Vagina (tissue), 2 donors: ENCODE measurements at regions not wholly inside any gene's neighbourhood (a gene's known extent, or its start where the extent isn't known, plus 50 kb on each side); places are given as distances from the start of the nearest gene placed in this dataset.

Experiments used
- DNase-seq, 2 donors: peaks; one replicate each; pipeline ENCODE4 v3.0.0-alpha.2; 2017; ENCODE audit errors: extremely low spot score in 2 of 2
- H3K27ac ChIP-seq: fragments of 200-600 bp; sonication (generic); one replicate; pipeline ENCODE4 v1.5.1; 2019
- H3K27me3 ChIP-seq: fragments of 200-600 bp; sonication (generic); one replicate; pipeline ENCODE4 v1.5.1; 2019
- H3K36me3 ChIP-seq, 2 donors: fragments of 200-600 bp; sonication (generic); one replicate each; pipeline ENCODE4 v1.5.1; 2017 to 2019
- H3K4me1 ChIP-seq: fragments of 200-600 bp; sonication (generic); one replicate; pipeline ENCODE4 v1.5.1; 2019
- H3K4me3 ChIP-seq, 2 donors: fragments of 200-600 bp; sonication (generic); 1 replicate in 1 of 2; 2 replicates in 1 of 2; pipeline ENCODE4 v1.5.1; 2016 to 2019
- H3K9me3 ChIP-seq: fragments of 200-600 bp; sonication (generic); one replicate; pipeline ENCODE4 v1.5.1; 2019
- POLR2A ChIP-seq, 2 donors: fragments of 450-650 bp; IDR thresholded peaks; one replicate each; pipeline ENCODE4 v1.6.1; 2017; ENCODE audit warnings: antibody characterized with exemption in 2 of 2, mild to moderate bottlenecking in 2 of 2, moderate library complexity in 2 of 2
- POLR2AphosphoS5 ChIP-seq, 2 donors: sonication (generic); formaldehyde crosslinking; IDR thresholded peaks; one replicate each; pipeline ENCODE4 v1.9.0; 2017; ENCODE audit warnings: antibody characterized with exemption in 2 of 2, mild to moderate bottlenecking in 2 of 2, low read depth in 1 of 2; ENCODE audit not compliant: insufficient read depth in 1 of 2
- intact Hi-C: fragments of 100-400 bp; cut with DNase I; formaldehyde crosslinking; loops from one replicate; pipeline ENCODE4 v1.15.1; 2023
- TF ChIP-seq, protein P1 (sequence below), 3 experiments: fragments of 450-650 bp in 2 of 3; fragments of 200-600 bp in 1 of 3; sonication (generic) in 1 of 3; IDR thresholded peaks; one replicate each; pipeline ENCODE4 v1.5.1; 2017 to 2019; ENCODE audit warnings: antibody characterized with exemption in 3 of 3, mild to moderate bottlenecking in 2 of 3, moderate library complexity in 2 of 3

DNA sequence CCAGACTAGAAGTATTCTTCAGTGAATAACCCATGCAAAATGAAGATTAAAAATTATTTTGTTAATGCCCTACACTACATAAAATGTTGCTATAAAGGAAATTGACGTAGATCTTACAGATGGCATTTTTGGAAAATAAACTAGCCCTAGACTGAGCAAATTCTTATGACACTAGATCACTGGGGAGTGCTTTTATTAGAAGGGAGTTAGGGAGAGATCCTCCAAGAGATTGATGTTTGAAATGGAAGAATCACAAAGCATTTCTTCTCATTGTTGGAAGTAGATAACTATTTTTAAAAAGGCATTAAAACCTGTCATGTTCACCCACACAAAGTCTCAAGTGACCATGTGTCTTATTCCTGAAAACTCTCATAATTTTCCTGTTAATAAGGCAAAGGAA is 351.1 kb upstream of the TLE4 start:
- Histone ChIP-seq H3K27ac (no peak overlapping the region), H3K27me3 (no peaks in the 10 kb centered on the region), H3K9me3 (no peaks in the 10 kb centered on the region), H3K4me3 (no peak overlapping the region), H3K36me3 (no peaks in the 10 kb centered on the region), H3K4me1 (no peaks in the 10 kb centered on the region)
- TF ChIP-seq, protein P1, sequence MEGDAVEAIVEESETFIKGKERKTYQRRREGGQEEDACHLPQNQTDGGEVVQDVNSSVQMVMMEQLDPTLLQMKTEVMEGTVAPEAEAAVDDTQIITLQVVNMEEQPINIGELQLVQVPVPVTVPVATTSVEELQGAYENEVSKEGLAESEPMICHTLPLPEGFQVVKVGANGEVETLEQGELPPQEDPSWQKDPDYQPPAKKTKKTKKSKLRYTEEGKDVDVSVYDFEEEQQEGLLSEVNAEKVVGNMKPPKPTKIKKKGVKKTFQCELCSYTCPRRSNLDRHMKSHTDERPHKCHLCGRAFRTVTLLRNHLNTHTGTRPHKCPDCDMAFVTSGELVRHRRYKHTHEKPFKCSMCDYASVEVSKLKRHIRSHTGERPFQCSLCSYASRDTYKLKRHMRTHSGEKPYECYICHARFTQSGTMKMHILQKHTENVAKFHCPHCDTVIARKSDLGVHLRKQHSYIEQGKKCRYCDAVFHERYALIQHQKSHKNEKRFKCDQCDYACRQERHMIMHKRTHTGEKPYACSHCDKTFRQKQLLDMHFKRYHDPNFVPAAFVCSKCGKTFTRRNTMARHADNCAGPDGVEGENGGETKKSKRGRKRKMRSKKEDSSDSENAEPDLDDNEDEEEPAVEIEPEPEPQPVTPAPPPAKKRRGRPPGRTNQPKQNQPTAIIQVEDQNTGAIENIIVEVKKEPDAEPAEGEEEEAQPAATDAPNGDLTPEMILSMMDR (IDR thresholded peaks at IDR 0.05), result no peak
- TF ChIP-seq POLR2A (IDR thresholded peaks at IDR 0.05), result no peak
- no peak for TF ChIP-seq POLR2AphosphoS5 (IDR thresholded peaks at IDR 0.05; ENCODE audit: insufficient read depth in 1 of 2, low read depth in 1 of 2)
- intact Hi-C loops, result no loop called here
- DNase-seq, result no peak

DNA sequence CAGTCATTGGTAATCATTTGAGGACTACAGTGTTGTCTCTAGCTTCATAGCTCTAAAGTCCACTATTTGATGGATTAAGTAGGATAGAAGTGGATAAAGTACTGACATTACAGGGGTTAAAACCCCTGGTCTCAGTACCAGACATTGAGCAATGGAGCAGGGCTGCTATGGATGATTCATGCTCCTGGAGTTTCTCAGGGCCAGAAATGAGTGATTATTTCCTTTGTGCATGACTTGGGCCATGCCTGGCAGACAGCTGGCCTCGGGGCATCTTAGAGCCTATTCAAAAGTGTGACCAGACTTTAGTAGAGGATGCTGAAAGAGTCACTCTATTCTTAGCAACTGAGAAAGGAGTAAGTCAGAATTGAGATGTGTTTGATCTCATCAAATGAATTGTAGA is 350.7 kb upstream of the TLE4 start:
- intact Hi-C loops, result no loop called here
- no peak for DNase-seq
- Histone ChIP-seq H3K9me3 (no peaks in the 10 kb centered on the region), H3K4me3 (no peak overlapping the region), H3K36me3 (no peaks in the 10 kb centered on the region), H3K27me3 (no peaks in the 10 kb centered on the region), H3K4me1 (no peaks in the 10 kb centered on the region), H3K27ac (no peak overlapping the region)
- TF ChIP-seq POLR2A (IDR thresholded peaks at IDR 0.05) (no peak), POLR2AphosphoS5 (IDR thresholded peaks at IDR 0.05; ENCODE audit: insufficient read depth in 1 of 2, low read depth in 1 of 2) (no peak)
- TF ChIP-seq, protein P1 (IDR thresholded peaks at IDR 0.05), result no peak

DNA sequence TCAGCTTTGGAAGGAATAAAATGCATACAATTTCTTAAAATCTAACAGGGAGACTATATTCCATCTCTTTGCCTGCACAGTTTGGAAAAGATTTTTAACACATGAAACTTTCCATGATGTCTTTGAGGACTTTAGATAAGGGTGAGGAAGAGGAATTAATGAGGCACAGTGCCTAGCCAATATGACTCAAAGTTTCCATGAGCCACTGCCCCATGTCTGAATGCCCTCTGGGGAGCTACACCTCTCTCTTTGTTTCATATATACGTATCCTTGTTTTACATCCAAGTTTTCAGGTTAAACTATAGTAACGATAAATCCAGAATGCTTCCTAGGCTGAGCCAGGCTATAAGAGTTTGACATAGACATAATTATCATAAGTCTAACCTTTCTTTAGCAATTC is 349.3 kb upstream of the TLE4 start:
- DNase-seq, result no peak
- no peaks in the 10 kb centered on the region for H3K9me3 ChIP-seq
- H3K36me3 ChIP-seq, result no peaks in the 10 kb centered on the region
- intact Hi-C loops, result no loop called here
- TF ChIP-seq POLR2AphosphoS5 (IDR thresholded peaks at IDR 0.05; ENCODE audit: insufficient read depth in 1 of 2, low read depth in 1 of 2) (no peak), POLR2A (IDR thresholded peaks at IDR 0.05) (no peak)
- TF ChIP-seq, protein P1 (IDR thresholded peaks at IDR 0.05), result no peak
- H3K4me1 ChIP-seq, result no peaks in the 10 kb centered on the region
- H3K4me3 ChIP-seq, result no peak overlapping the region
- no peaks in the 10 kb centered on the region for H3K27me3 ChIP-seq
- H3K27ac ChIP-seq, result no peak overlapping the region

DNA sequence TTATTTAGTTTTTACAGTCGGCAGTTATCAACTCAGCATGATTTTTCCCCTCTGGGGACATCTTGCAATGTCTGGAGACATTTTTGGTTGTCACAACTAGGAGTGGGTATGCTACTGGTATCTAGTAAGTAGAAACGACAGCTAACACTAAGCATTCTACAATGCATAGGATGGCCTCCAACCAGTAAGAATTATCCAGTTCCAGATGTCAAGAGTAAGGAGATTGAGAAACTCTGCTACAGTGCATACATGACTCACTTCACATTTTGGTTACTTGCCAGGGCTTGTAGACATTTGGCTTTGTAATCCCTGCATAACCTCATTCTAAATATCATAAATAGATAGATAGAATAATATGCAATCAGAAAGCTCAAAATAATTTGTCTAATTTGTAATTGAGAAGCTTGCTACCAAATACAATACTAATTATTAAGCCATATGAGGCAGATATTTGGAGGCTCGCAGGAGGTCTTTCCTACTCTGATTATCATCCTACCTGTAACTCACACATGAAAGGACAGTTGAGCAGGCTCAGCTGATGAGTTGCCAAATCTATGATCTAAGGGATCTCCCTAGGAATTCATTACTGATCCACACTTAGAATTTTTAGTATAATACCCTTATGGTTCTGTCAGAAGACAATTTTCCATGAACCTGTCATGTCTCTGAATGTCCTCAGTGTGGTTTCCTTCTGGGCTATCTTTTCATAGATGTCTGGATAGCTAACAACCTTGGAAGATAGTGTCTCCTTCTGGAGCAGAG is 346.9 kb upstream of the TLE4 start:
- no peaks in the 10 kb centered on the region for H3K4me1 ChIP-seq
- H3K27me3 ChIP-seq, result no peaks in the 10 kb centered on the region
- intact Hi-C loops, result no loop called here
- no peak overlapping the region for H3K4me3 ChIP-seq
- no peaks in the 10 kb centered on the region for H3K36me3 ChIP-seq
- TF ChIP-seq, protein P1 (IDR thresholded peaks at IDR 0.05), result no peak
- peak in 1 of 2 donors; percentile 52 for TF ChIP-seq POLR2AphosphoS5 (IDR thresholded peaks at IDR 0.05; ENCODE audit: insufficient read depth in 1 of 2, low read depth in 1 of 2)
- H3K9me3 ChIP-seq, result no peaks in the 10 kb centered on the region
- DNase-seq, result no peak
- H3K27ac ChIP-seq, result no peak overlapping the region

DNA sequence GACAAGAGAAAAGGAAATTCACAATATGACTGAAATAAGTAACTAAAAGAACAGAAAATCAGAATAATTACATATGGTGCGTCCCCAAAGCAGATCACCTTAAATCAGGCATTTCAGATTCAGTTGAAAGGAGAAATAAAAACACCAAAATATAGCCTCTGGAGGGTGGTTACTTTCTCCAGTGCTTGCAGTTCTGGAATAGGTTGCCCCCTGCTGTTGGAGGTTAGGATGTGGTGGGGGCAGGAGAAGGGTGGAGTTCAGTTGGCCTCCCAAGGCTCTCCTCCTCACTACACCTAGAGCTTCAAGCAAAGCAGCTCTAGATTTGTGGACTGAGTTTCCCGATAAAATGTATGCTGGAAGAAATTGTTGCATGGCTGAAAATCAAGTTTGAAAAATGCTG is 338.2 kb upstream of the TLE4 start:
- Histone ChIP-seq H3K4me3 (no peak overlapping the region), H3K9me3 (no peaks in the 10 kb centered on the region), H3K4me1 (no peaks in the 10 kb centered on the region), H3K27ac (no peak overlapping the region), H3K36me3 (no peaks in the 10 kb centered on the region), H3K27me3 (no peaks in the 10 kb centered on the region)
- no peak for DNase-seq
- TF ChIP-seq POLR2A (IDR thresholded peaks at IDR 0.05), result no peak
- TF ChIP-seq POLR2AphosphoS5 (IDR thresholded peaks at IDR 0.05; ENCODE audit: insufficient read depth in 1 of 2, low read depth in 1 of 2), result no peak
- TF ChIP-seq, protein P1 (IDR thresholded peaks at IDR 0.05), result no peak
- intact Hi-C loops, result no loop called here
